A204.1 (cell line): ENCODE measurements at regions not wholly inside any gene's neighbourhood (a gene's known extent, or its start where the extent isn't known, plus 50 kb on each side); places are given as distances from the start of the nearest gene placed in this dataset.
A peak's percentile ranks its signal among the peaks of the same experiment; 100 is the strongest.

Experiments
- FAIRE-seq: peaks from 2 replicates; lab custom pipeline; 2012; peaks lifted over from hg19 to GRCh38; lab: Jason Lieb, UNC

GRCh38 chr3:25107918-25108617, 320.0 kb upstream of the RARB start:
- no peak for FAIRE-seq

GRCh38 chr3:25110642-25111041, 317.4 kb upstream of the RARB start:
- no peak for FAIRE-seq

- no peak for FAIRE-seq
Observed at GRCh38 chr3:25113891-25114290, 314.2 kb upstream of the RARB start.

- no peak for FAIRE-seq
Observed at GRCh38 chr3:25114532-25114931, 313.5 kb upstream of the RARB start.

GRCh38 chr3:25117005-25117593, 311.0 kb upstream of the RARB start:
- no peak for FAIRE-seq

- FAIRE-seq: no peak
Observed at GRCh38 chr3:25119682-25120081, 308.4 kb upstream of the RARB start.

GRCh38 chr3:25120665-25121064, 307.4 kb upstream of the RARB start:
- FAIRE-seq: no peak

- no peak for FAIRE-seq
Observed at GRCh38 chr3:25125201-25125600, 302.9 kb upstream of the RARB start.

GRCh38 chr3:25128735-25129134, 299.3 kb upstream of the RARB start:
- FAIRE-seq: no peak

- peak; percentile 23 for FAIRE-seq
Observed at GRCh38 chr3:25130724-25131520, 297.1 kb upstream of the RARB start.

- no peak for FAIRE-seq
Observed at GRCh38 chr3:25133588-25133987, 294.5 kb upstream of the RARB start.

GRCh38 chr3:25137606-25138005, 290.5 kb upstream of the RARB start:
- no peak for FAIRE-seq

- no peak for FAIRE-seq
Observed at GRCh38 chr3:25139267-25139666, 288.8 kb upstream of the RARB start.

GRCh38 chr3:25142609-25143355, 285.3 kb upstream of the RARB start:
- FAIRE-seq: no peak

GRCh38 chr3:25143356-25144025, 284.6 kb upstream of the RARB start:
- no peak for FAIRE-seq

- no peak for FAIRE-seq
Observed at GRCh38 chr3:25144430-25144829, 283.6 kb upstream of the RARB start.

- no peak for FAIRE-seq
Observed at GRCh38 chr3:25145176-25145575, 282.9 kb upstream of the RARB start.

GRCh38 chr3:25150199-25150598, 277.9 kb upstream of the RARB start:
- no peak for FAIRE-seq

- FAIRE-seq: no peak
Observed at GRCh38 chr3:25151281-25151902, 276.7 kb upstream of the RARB start.

- FAIRE-seq: no peak
Observed at GRCh38 chr3:25151903-25152295, 276.2 kb upstream of the RARB start.

GRCh38 chr3:25153136-25153535, 274.9 kb upstream of the RARB start:
- no peak for FAIRE-seq

GRCh38 chr3:25153561-25153960, 274.5 kb upstream of the RARB start:
- no peak for FAIRE-seq
